GM18951 (cell line): ENCODE measurements at regions not wholly inside any gene's neighbourhood (a gene's known extent, or its start where the extent isn't known, plus 50 kb on each side); places are given as distances from the start of the nearest gene placed in this dataset.

Experiments used
- POLR2A ChIP-seq: IDR thresholded peaks from 4 replicates; pipeline ENCODE4 v1.6.1; 2011; ENCODE audit warnings: mild to moderate bottlenecking; ENCODE audit not compliant: insufficient read length, insufficient read depth; ENCODE audit errors: extremely low read depth
- in situ Hi-C: fragments of 300-500 bp; cut with MboI; formaldehyde crosslinking; loops from one replicate; pipeline ENCODE4 v1.12.0; 2022; ENCODE audit warnings: low sequenced_read_pairs, mixed read lengths, inconsistent platforms; ENCODE audit not compliant: unreplicated experiment

DNA sequence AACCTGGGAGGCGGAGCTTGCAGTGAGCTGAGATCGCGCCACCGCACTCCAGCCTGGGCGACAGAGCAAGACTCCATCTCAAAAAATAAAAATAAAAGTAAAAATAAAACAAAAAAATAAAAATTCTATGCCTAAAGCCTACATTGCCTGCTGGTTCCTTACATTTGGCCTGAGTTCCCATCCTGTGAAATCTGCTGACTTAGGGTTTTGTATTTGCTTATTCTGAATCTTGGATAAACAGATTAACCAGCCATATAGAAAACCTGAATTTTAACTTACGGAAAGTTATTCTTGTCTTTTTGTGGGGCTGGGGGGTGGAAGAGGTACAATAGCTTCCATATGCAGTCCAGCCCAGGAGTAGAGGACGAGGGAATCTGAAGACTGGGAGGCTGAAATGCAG, 73.7 kb upstream of the UMPS start:
- no peak for TF ChIP-seq POLR2A
- in situ Hi-C loops: no loop called here

DNA sequence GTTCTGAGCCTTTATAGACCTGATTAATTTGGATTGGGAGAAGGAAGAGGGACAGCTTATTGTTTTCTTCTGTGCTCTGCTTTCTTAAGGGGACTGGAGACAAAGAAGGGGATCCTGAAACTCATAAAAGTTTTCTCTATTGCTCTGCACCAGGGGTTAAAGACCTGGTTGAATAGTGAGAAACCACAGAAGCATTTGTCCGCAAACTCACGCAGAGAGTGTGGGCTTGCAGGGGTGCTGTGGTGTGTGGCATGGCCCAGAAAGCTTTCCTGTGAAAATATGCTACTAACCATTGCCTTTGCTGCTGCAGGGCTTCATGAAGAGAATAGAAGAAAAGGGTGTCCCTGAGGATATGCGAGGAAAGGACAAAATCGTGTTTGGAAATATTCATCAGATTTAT, 73.1 kb upstream of the UMPS start:
- in situ Hi-C loops: no loop called here
- TF ChIP-seq POLR2A: no peak

DNA sequence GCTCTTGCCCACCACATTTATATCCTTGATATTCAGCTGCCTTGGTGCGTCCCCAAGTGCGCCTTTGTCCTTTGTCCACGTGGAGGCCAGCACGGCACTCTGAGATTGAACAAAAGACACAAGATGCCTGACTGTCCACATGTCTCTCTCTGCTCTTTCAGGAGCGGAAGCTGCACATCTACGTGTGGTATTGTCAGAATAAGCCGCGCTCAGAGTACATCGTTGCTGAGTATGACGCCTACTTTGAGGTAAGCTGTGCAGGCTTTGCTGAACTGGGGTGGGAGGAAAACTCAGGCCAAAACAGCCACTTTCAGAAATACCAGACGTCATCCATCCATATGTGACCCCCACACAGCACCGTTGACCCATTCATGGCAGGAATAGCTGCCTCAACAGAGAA, 72.0 kb upstream of the UMPS start:
- in situ Hi-C loops: no loop called here

DNA sequence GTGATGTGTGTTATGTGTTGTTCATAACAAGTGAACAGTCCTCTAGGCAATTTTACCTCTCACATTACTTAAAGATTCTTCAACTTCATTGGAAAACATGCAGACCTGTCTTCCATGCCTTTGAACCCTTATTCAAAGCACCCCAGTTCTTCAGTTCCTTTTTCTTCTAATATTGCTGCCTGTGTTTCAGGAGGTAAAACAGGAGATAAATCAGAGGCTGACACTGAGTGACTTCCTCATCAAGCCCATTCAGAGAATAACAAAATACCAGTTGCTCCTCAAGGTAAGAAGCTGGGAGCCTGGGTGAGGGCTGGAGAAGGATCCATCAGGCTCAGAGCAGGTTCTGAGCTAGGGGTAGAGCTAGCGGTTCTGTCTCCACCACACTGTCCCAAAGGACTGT, 71.1 kb upstream of the UMPS start:
- in situ Hi-C loops: no loop called here

More for the DNA sequence above, 72.0 kb upstream of the UMPS start:
- TF ChIP-seq POLR2A: no peak

DNA sequence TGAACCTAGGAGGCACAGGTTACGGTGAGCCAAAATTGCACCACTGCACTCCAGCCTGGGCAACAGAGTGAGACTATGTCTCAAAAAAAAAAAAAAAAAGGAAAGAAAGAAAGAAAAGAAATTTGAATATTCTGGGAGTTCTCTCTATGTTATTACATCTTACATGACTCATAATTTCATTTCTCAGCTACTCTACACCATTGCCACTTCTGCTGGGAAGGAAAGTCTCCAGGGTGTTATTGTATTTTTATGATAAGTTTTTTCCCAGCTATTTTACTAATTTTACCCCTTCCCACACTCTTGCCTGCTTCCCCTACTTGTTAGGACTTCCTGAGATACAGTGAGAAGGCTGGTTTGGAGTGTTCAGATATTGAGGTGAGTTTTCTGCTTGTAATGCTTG, 69.7 kb upstream of the UMPS start:
- no peak for TF ChIP-seq POLR2A

More for the DNA sequence above, 71.1 kb upstream of the UMPS start:
- no peak for TF ChIP-seq POLR2A

DNA sequence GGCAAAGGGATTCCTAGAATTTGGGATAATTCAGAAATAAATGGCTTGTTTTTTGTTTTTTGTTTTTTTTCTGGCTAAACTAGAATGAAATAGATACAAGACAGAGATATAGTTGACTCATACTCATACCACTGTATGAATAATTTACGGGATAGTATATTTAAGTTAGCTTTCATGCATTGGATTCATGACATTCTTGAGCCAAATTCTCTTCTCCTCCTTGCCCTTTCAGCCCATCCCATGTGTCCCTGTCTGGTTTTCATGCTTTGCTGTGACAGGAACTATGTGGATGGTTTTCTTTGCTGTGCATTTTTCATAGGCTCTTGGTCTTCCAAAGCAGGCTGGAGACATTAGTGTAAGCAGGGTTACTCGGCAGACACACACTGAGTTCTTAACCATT, 66.6 kb upstream of the UMPS start:
- in situ Hi-C loops: no loop called here

More for the DNA sequence above, 69.7 kb upstream of the UMPS start:
- in situ Hi-C loops: no loop called here

DNA sequence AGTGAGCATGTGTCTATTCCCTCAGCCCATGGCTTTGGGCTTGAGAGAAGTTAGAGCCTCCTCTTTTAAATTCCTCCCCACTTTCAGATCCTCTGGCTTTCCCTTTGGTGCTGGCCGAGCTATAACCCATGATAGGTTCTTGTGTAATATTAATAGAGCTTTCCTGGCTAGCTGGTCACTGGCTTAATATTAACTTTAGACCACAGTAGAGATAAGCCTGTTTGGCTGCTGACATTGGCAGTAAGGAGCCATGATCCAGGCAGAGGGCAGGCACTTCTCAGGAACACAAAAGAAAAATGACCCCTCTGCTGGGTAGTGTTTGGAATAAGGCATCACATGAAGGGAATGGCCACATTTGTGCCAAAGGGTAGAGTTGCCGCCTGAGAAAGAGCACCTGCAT, 65.4 kb upstream of the UMPS start:
- in situ Hi-C loops: no loop called here
- no peak for TF ChIP-seq POLR2A

More for the DNA sequence above, 66.6 kb upstream of the UMPS start:
- no peak for TF ChIP-seq POLR2A

DNA sequence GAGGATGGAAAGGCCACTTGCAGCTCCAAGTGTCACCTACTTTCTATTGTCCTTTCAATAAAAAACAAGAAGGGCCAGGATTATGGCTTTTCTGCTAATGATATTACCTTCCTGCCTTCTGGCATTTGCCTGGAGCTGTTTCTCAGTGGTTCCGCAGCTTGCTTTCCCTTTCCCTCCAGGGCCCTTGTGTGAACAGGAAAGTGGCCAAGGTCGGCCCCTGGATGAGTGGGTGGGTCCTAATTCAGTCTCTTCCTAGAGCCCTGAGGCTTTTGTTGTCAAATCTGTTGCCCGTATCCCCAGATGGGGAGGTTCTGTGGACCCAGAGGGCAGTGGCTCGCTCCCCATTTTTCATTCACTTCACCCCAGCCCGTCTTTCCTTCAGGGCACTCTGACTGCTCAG, 64.2 kb upstream of the UMPS start:
- TF ChIP-seq POLR2A: no peak
- in situ Hi-C loops: no loop called here

DNA sequence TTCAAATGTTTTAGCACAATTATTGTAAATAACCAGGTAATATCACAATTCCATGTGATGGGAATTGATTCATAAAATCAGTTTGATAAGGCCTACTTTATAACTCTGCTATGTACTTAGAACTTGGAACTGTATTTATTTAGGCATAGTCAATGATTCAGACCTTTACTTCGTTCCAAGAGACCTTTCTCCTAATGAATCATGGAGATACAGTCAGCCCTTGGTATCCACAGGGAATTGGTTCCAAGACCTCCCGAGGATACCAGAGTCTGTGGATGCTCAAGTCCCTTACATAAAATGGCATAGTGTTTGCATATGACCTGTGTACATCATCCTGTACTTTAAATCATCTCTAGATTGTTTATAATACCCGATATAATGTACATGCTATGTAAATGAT, 60.8 kb upstream of the UMPS start:
- in situ Hi-C loops: no loop called here
- TF ChIP-seq POLR2A: no peak

DNA sequence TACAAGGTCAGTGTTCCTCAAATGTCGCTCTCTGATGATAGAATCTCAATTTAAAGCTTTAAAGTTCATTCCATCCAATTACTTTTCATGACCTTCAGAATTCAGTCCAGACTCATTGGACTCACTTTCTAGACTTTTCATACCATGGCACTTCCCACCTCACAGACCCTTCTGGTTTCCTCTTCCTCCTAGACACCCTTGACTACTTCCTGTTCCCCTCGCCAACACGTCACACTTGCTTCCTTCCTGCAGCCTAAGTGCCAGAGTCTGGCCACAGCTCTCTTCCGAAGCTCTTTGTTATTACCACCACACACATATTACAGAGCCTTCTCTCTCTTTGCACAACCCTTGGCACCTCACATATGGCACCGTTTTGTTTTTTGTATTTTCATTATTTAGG, 59.1 kb upstream of the UMPS start:
- in situ Hi-C loops: no loop called here
- no peak for TF ChIP-seq POLR2A

DNA sequence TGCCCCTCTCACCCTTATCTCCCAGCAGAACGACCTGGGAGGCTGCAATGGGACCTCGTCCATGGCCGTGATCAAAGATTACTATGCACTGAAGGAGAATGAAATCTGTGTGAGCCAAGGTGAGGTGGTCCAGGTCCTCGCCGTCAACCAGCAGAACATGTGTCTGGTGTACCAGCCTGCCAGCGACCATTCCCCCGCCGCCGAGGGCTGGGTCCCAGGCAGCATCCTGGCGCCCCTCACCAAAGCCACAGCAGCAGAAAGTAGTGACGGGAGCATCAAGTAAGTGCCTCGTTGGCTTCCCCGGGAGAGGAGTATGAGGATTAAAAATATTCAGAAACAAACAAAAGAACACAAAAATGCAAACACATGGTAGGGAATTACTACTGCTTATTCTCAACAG, 55.9 kb upstream of the UMPS start:
- TF ChIP-seq POLR2A: no peak
- in situ Hi-C loops: no loop called here

DNA sequence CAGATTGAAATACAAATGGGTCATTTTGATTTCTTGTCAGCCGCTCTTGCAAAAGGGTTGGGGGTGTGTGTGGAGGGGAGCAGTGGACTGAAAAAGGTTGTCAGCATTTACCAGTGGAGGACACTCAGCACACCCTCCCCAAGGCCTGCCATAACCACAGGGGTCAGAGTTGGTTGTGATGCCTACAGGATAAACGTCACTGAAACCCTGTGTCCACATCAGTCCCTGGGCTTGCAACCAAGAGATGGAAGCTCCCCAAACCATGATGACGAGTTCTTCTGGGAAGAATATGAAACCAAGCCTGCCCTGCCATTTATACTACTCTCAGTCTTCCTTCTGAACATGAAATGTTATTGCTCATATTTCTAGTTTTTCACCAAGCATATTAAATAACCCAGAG, 54.0 kb upstream of the UMPS start:
- in situ Hi-C loops: no loop called here
- no peak for TF ChIP-seq POLR2A

DNA sequence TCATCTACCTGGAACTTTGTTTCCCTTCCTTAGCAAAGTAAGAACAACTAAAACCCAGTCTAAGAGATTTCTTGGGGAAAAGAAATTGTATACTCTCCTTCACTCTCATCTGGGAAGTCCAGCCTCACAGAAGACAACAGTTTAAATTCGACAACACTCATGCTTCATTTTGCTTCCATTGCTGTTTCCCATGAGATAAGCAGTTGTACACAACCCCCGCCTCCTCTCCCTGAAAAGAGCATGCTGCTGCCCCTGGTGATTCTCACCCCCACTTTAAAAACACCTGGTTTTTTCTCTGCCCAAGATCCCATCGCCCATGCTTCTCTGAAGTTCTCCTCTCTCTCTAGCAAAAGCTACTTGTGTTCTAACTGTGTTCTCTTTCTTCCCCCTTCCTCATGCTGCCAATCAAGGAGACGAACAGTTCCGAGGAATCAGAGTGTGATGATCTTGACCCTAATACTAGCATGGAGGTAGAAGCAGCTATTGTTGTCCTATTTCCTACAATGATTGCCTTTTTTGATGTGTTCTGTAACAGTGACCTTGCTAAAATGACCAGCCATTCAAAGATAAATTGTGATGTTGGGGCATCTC, 51.1 kb upstream of the UMPS start:
- in situ Hi-C loops: no loop called here

More for the DNA sequence above, 51.1 kb upstream of the UMPS start:
- TF ChIP-seq POLR2A: no peak
